GM04503 (cell line): ENCODE measurements at regions not wholly inside any gene's neighbourhood (a gene's known extent, or its start where the extent isn't known, plus 50 kb on each side); places are given as distances from the start of the nearest gene placed in this dataset.

Source experiments
- DNase-seq: peaks from one replicate; pipeline ENCODE4 v3.0.0-alpha.2; 2012; ENCODE audit warnings: low read depth

DNA sequence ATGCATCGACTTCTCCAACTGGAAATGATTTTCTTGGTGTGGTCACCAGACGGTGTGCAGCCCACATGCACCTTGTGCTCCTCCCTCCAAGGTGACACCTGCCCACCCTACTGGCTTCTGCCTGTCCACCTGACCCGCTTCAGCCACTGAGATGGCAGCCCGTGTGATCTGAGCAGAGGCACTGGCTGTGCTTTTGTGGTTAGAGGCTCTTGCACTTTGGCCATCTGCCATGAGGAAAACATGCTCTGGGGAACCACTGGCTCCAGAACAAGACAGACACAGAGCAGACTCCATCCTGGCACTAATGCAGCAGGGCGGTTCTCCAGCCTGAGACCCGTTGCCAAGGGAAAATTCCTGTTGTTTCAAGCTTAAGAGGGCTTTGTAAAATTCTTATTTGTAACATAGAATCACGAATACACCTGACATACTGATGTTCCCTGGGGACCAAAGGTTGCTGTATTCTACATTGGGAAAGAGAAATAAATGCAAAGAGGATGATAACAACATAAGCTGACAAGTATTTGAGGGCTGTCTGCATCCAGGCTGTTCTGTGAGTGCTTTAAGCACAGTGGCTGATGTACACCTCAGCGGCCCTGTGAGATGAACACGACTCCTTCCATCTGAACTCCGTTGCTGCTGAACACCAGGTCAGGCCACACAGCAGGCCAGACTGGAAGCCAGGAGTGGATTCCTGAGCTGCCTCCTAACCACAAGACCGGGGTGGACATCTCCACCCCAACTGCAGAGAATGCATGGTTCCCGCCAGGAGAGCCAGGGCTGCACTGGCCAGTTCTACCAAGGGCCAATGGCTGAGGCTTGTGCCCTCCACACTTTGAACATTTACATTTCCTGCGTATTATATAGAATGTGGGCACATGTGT is 820.4 kb downstream of the GALR1 start:
- DNase-seq, result no peak

DNA sequence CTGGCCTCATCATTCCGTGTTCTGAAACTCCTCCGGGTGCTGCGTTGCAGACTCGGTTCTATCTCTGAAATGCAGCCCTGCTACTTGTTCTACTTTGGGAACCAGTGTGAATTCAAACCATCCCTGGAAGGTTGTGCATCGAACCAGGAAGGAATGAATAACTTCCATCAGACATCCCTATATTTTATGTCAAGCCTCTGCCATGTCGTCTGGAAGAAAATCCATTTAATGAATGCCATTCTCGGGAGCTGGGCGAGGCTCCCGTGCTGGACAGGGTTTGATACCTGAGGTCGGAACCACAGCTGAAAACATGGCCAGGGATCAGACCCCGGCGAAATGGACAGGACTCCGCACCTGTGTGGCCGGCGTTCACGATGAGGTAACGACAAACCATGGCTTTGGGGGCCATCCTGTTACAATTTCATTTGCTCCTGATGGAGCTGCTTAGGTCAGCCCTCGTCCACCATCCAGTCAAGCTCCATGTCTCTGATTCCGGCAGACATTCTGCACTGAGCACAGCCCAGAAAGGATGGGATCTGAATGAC is 821.6 kb downstream of the GALR1 start:
- no peak for DNase-seq

DNA sequence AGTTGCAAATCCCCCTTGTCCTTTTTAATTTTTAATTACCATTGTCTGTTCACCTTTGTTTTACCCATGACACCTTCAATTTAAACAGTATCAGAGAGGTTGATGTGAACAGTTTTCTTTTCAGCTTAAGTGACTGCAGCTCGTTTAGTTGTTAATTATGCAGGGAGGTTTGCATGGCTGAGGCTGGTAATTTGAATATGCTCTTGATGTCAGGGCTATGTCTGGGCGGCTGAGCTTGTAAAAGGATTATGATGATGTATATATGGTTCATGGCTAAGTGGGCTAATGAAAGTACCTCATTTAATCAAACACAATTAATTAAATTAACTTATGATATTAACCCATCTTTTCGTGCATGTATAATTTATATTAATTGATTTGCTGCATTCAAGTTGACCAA is 822.1 kb downstream of the GALR1 start:
- DNase-seq, result no peak

DNA sequence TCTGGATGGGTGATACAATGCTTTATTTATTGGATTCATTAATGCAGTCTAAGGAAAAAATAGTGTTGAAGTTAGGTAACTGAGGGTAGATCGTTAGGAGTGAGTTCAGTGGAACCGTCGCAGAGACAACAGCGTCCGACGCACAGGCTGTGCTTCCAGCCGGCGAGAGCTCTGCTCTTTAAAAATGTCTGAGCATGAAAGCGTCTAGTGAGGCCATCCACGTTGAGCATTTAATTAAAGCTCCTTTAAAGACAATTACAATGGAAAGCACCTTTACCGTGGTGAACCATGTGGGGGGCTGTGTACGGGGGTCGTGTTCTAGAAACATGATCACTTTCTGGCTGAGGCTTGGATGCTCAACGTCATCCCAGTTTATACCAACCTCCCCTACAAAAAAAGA is 822.7 kb downstream of the GALR1 start:
- DNase-seq, result no peak

DNA sequence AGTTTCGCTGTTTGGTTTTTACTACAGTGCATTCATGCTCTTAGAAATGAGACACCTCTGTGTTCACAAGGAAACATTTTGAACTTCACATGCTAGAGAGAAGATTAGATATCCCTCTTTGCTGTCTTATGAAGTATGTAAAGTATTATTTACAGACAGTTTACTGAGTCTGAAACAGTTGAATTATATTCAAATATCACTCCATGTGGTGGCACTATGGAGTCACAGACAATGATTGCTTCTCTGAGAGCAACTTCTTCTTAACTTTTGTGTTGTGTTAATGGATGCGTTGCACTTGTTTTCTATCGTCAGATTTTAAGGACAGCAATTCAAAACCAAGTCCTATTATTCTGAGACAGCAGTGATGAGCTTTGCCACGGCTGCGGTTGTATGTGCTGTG is 823.6 kb downstream of the GALR1 start:
- DNase-seq, result no peak

DNA sequence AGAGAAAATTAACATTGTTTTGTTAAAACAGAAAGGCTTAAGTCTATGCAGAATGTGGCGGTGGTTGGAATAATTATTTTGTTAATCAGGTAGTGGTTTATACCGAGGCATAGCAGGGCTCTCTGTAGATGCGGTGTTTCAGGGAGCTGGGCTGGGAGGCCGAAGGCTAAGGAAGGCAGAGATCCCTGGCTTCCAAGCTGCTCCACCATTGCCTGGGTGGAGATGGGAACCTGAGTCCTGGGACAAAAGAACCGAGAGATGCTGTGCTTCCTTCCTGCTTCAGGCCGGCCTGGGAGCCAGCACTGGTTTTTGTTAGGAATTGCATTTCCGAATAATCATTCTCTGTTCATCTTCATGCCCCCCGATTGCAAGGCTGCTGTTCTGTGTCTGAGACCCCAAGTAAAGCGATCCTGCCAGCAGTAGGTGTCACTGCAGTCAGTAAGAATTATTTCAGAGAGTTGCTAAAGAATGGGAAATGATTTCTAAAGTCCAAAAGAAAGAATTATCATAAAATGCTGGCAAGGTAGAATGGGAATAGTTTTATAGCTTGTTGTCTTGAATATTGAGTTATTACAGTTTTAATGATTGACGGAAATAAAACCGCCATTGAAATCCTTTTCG is 824.9 kb downstream of the GALR1 start:
- DNase-seq, result no peak

DNA sequence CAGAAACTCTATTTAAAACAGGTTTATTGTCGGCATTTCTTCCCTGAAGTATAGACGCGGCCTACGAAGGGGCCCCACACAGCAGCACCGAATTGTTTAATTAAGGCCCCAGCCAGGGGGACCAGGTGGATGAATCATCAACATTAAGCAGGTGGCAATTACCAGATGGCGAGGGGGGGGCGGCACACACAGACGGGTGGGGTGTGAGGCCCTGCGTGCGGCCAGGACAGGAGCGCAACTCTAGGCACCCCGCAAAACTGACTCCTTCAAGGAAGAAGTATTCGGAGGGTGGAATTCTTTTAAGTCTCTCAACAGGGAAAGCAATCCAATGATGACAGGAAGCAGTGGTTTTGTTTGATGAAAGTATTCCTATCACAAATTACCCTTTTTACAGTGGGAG is 830.4 kb downstream of the GALR1 start:
- no peak for DNase-seq

DNA sequence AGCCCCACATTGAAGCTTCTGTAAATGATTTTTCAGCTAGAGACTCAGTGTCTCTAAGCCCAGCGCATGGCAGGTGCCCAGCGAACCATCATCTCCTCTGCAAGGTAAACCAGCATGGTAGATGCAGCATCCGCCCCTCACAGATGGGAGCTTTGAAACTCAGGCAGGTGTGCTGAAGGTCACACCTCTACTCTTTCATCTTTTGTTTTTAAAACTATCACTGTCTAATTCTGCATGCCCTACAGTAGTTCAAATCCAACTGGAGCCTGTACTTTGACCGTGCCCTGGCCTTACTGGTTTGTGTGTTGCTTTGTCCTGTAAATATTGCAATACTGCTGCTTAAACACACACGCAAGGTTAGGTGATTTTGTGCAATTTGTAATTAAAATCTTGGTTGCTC is 831.1 kb downstream of the GALR1 start:
- DNase-seq, result no peak

DNA sequence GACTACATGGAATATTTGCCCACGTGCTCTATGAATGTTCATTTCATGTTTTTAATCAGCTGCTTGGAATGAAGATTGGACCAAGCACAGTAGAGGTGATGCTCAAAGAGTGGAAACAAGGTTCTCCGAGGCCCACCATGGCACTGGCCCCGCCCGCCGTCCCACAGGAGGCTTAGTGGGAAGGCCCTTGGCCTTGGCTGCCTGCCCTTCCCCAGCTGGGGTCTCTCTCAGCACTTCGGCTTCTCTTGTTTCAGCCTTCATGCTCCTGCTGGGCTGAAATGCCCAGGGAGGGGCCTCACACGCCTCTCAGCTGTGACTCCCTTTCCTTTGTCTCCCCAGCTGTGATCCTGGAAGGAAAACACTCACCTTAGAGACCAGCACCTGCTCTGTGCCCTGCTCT is 833.2 kb downstream of the GALR1 start:
- no peak for DNase-seq

DNA sequence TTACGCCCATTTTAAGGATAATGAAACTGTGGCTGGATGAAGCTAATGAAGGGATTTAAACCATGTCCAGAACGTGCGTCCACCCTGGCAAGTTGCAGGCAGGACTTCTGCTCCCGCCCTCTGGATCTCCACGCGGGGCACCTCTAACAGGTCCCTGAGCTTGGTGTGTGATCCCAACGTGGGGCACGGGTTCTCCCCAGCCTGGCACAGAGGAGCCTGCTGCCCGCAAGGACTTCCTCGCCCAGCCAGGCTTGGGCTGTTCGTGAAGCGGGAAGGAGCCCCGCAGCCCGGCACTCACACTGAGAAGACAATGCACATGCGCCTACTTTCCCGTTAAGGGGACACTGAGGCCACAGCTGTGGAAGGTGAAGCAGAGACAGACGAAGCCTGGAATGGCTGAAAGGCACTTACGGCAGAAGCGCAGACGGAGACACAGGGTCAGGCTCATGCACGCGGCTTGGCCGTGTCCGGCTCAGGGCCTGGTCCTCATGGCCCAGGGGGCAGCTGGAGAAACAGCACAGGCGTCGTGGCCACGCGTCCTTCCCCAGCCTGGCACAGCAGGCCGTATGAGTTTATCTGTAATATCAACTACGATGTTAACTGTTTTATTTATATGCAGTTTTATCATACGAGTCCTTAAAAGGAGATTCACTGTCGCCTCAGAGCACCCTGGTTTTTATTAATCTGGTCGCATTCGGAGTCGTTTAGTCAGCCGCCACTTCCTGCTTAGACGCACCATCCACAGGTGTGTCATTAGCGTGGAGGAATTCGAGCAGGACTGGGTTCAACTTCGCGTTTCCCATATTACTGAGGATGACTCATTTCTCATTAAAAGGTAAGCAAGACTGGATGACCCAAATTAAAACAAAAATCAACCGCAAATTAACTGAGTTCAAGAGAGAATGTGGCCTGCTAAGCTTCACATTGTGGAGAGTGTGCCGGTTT is 835.9 kb downstream of the GALR1 start:
- no peak for DNase-seq

DNA sequence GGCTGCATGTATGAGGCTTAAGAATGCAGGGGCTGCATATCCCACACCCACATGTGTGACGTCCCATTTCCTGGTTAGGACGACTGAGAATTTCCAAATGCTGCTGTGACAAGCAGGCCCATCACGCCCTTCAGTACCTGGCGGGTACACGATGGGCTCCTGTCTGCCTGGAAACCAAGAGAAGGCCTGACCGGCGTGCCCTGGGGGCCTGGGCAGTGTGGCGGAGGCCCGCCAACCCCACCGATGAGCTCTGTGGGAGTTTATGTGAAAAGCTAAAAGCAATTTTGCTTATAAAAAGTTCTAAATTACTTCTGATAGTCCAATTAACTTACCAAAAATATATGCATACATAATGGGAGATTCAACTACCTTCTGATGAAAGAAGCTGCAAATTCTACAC is 837.3 kb downstream of the GALR1 start:
- DNase-seq, result no peak

DNA sequence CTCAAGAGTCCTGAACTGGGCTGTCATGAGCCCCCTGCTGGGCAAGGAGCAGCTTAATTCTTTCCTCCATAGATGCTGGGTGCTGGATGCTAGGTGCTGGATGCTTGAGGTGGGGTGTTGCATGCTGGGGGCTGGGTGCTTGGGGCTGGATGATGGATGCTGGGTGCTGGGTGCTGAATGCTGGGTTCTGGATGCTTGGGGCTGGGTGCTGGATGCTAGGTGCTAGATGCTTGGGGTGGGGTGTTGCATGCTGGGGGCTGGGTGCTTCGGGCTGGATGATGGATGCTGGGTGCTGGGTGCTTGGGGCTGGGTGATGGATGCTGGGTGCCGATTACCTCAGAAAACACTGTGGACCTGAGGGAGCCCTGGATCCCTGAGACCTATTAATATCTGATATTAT is 837.7 kb downstream of the GALR1 start:
- no peak for DNase-seq

DNA sequence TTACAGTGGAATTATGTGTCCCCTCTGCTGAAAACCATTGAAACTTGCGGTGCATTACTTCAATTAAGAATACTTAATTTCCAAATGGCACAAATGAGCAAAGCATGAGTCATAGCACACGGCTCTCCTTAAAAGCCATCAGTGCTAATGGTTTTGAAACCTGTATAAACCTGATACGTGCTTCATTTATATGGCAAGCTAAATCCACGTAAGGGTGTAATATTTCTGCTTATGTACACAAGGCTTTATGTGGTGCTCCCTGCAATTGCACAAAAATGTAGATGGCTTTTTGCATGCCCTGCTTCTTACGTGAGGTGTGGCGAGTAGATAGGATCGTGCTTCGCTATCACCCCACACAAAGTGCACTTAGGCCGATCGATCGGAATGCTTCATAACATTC is 840.9 kb downstream of the GALR1 start:
- no peak for DNase-seq

DNA sequence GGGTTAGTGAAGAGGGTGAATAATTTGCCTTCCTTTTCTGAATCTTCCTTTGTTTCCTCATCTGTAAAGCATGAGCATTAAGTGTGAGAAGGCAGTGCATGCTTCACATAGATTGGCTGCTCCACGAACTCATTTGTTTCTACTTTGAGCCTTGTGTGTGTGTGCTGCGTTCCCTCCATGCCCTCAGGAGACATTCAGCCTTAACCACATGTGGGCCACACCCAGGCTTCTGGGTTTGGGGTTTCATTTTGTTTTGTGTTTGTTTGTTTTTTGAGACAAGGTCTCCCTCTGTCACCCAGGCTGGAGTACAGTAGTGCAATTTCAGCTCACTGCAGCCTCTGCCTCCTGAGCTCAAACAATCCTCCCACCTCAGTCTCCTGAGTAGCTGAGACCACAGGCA is 843.3 kb downstream of the GALR1 start:
- no peak for DNase-seq

DNA sequence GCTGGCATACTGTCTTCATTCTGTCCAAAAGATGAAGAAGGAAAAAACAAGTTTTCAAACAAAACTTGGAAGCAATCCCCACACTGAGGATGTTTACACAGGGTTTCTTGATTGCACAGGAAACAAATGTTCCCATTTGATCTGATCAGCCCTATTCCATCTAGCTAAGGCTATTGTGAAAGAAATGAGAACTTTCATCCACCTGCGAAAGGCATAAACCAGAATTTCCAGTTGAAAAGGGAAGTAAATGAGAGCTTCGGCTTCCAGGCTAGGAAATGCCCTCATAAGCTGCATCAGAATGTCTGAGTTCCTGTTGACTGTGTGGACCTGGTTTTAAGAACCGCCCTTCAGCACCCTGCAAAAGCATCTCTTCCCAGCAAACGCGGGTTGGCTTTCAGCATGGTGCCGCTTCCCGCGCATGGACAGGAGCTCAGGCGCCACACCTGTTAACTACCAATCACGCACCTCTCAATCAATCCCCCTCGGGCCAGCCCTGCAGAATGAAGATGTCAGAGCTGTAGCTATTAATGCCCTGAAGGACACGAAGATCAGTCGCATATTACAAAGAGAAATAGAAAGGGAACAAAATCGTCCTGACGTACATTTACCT is 850.4 kb downstream of the GALR1 start:
- no peak for DNase-seq

DNA sequence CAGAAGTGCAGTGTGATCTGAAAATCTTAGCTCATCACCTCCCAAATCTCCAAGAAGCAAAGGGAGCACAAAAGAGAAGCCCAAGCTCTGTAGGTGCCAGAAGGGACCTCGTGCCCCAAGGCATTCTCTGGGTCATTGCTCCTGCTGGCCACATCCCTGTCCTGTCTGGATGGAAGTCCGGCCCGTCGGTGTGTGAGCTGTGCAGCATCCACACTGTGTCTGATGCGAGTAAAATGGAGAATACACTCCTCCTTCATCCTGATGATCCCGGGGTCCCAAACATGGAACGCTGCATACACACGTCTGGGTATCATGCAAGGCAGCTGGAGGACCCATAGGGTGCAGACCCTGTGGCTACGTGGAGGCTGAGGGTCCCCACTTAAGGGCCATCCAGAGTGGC is 851.4 kb downstream of the GALR1 start:
- no peak for DNase-seq

DNA sequence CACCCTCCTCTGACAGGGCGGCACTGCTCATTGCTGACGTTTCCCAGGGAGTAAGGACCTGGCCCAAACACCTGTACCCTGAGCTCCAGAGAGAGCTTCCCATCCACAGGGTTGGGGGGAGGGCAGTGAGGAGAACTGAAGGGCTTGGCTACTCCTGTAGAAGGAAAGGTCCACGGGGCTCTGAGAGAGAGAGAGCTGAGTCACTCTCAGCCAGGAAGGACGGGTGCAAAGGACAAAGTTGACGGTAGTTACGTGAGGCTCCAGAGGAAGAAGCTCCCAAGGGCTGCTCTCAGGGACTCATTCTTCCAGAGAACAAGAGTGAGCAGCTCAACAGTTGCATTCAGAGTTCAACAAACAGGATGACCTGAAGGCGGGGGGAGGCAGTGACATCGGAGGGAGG is 852.5 kb downstream of the GALR1 start:
- no peak for DNase-seq

DNA sequence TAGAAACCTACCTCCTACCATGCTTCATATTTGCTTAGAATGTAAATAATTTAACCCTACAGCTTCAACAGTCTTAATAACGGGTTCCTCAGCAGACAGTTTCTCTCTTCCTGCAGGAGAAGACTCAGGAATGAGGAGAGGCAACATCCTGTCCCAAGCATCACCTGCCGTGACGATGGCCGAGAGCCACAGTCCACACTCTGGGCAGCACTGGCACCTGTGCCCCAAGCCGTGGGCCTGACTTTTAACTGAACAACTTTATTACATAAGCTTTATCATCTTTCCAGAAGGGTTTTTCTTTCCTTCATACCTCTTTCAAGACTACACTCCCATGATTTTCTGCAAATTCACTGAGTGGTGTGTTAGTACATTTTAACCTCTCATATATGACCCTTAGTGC is 856.0 kb downstream of the GALR1 start:
- no peak for DNase-seq

DNA sequence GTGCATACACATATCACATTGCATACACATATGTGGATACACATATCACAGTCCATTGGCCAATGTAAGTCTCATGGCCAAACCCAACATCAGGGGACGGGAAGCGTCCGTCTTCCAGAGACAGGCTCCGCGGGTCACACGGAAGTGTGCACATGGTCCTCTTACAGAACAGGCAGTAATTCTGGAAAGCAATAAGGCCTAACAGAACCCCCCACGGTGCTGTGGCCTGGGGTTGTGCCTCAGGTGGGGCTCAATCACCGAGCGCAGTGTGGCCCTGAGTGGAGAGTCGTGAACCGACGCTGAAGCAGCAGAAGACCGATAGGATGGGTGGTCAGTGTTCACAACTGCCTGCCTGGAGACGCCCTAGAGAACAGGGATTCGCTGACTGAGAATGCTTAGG is 857.3 kb downstream of the GALR1 start:
- no peak for DNase-seq

DNA sequence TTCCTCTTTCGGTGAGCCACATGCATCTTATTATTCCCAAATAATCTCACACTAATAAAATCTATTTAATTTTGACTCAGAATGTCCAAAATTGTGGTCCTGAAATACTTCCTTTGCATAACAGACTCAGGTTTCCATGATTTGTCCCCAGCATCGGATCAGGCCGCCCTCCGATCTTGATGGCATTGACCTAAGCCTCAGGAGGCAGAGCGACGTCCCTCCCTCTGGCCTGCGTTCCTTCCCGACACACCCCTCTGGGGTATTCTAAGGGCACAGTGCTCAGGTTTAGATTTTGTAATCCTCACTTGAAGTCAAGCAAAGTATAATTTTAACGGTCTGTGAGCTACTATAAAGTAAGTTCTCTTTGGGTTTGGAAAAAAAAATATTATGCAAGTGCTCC is 857.7 kb downstream of the GALR1 start:
- no peak for DNase-seq

DNA sequence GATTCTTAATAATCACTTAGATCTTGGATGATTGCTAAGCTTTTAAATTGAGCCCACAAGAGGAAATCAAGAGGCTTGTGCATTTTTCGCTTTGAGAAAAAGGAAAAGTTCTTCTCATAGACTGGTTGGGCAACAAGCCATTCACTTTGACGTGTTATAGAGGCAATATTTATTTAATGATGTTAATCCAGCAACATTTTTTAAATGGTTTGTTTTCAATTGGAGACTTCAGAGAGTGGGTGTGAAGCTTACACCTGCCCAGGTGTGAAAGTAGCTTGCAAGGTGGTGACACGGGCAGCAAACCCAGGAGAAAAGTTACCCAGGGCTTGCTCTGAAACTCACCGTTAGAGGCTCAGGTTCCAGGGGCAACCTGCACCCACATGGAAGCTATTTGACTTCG is 858.9 kb downstream of the GALR1 start:
- DNase-seq, result no peak
